ENCODE measurements at regions not wholly inside any gene's neighbourhood (a gene's known extent, or its start where the extent isn't known, plus 50 kb on each side); places are given as distances from the start of the nearest gene placed in this dataset.
"Not testable (repeated sequence)": the region's sequence is repeated elsewhere in the genome, so short reads cannot be mapped to it uniquely, and the experiment has no call there.

- no peak overlapping the region for H3K27ac ChIP-seq (ENCODE audit: low read depth, low read length)
- no peaks in the 10 kb centered on the region for H3K36me3 ChIP-seq (ENCODE audit: control insufficient read depth, insufficient read depth, low read length)
- H3K4me3 ChIP-seq (ENCODE audit: low read length) = no peak overlapping the region
- H3K4me1 ChIP-seq (ENCODE audit: control insufficient read depth, insufficient read depth, low read length) = no peaks in the 10 kb centered on the region
- no peak overlapping the region for H3K9ac ChIP-seq (ENCODE audit: low read length)
- H3K27me3 ChIP-seq (ENCODE audit: control insufficient read depth, insufficient read depth, low read length) = no peaks in the 10 kb centered on the region
Measured at GRCh38 chr6:74182992-74183391, 487.0 kb downstream of the CD109 start.

- Histone ChIP-seq H3K27ac (ENCODE audit: low read depth, low read length) (no peak overlapping the region), H3K9ac (ENCODE audit: low read length) (no peak overlapping the region), H3K4me1 (ENCODE audit: control insufficient read depth, insufficient read depth, low read length) (no peaks in the 10 kb centered on the region), H3K4me3 (ENCODE audit: low read length) (no peak overlapping the region), H3K27me3 (ENCODE audit: control insufficient read depth, insufficient read depth, low read length) (no peaks in the 10 kb centered on the region), H3K36me3 (ENCODE audit: control insufficient read depth, insufficient read depth, low read length) (no peaks in the 10 kb centered on the region)
Measured at GRCh38 chr6:74181471-74181870, 485.5 kb downstream of the CD109 start.

GRCh38 chr6:74177506-74177905 is 481.5 kb downstream of the CD109 start:
- Histone ChIP-seq H3K4me3 (ENCODE audit: low read length) (no peak overlapping the region), H3K36me3 (ENCODE audit: control insufficient read depth, insufficient read depth, low read length) (no peaks in the 10 kb centered on the region), H3K27me3 (ENCODE audit: control insufficient read depth, insufficient read depth, low read length) (no peaks in the 10 kb centered on the region), H3K9ac (ENCODE audit: low read length) (no peak overlapping the region), H3K27ac (ENCODE audit: low read depth, low read length) (no peak overlapping the region), H3K4me1 (ENCODE audit: control insufficient read depth, insufficient read depth, low read length) (no peaks in the 10 kb centered on the region)

- not testable (repeated sequence) for H3K4me1 ChIP-seq (ENCODE audit: control insufficient read depth, insufficient read depth, low read length); H3K36me3 ChIP-seq (ENCODE audit: control insufficient read depth, insufficient read depth, low read length); H3K27me3 ChIP-seq (ENCODE audit: control insufficient read depth, insufficient read depth, low read length); H3K9ac ChIP-seq (ENCODE audit: low read length); H3K27ac ChIP-seq (ENCODE audit: low read depth, low read length); H3K4me3 ChIP-seq (ENCODE audit: low read length)
Measured at GRCh38 chr6:74170550-74170949, 474.5 kb downstream of the CD109 start.

- H3K9ac ChIP-seq (ENCODE audit: low read length) = no peak overlapping the region
- no peaks in the 10 kb centered on the region for H3K36me3 ChIP-seq (ENCODE audit: control insufficient read depth, insufficient read depth, low read length)
- H3K4me1 ChIP-seq (ENCODE audit: control insufficient read depth, insufficient read depth, low read length) = peaks cover 6% of the 10 kb centered on the region
- no peak overlapping the region for H3K4me3 ChIP-seq (ENCODE audit: low read length)
- H3K27me3 ChIP-seq (ENCODE audit: control insufficient read depth, insufficient read depth, low read length) = no peaks in the 10 kb centered on the region
- no peak overlapping the region for H3K27ac ChIP-seq (ENCODE audit: low read depth, low read length)
Measured at GRCh38 chr6:74170118-74170517, 474.1 kb downstream of the CD109 start.

GRCh38 chr6:74167976-74168375 is 472.0 kb downstream of the CD109 start:
- Histone ChIP-seq H3K4me3 (ENCODE audit: low read length) (no peak overlapping the region), H3K27ac (ENCODE audit: low read depth, low read length) (no peak overlapping the region)

GRCh38 chr6:74167511-74167910 is 471.5 kb downstream of the CD109 start:
- Histone ChIP-seq H3K36me3 (ENCODE audit: control insufficient read depth, insufficient read depth, low read length) (no peaks in the 10 kb centered on the region), H3K27ac (ENCODE audit: low read depth, low read length) (no peak overlapping the region), H3K9ac (ENCODE audit: low read length) (no peak overlapping the region), H3K4me3 (ENCODE audit: low read length) (no peak overlapping the region), H3K27me3 (ENCODE audit: control insufficient read depth, insufficient read depth, low read length) (no peaks in the 10 kb centered on the region), H3K4me1 (ENCODE audit: control insufficient read depth, insufficient read depth, low read length) (peaks cover 6% of the 10 kb centered on the region)

More at GRCh38 chr6:74167976-74168375, 472.0 kb downstream of the CD109 start:
- Histone ChIP-seq H3K27me3 (ENCODE audit: control insufficient read depth, insufficient read depth, low read length) (no peaks in the 10 kb centered on the region), H3K4me1 (ENCODE audit: control insufficient read depth, insufficient read depth, low read length) (peaks cover 6% of the 10 kb centered on the region), H3K9ac (ENCODE audit: low read length) (no peak overlapping the region), H3K36me3 (ENCODE audit: control insufficient read depth, insufficient read depth, low read length) (no peaks in the 10 kb centered on the region)

- Histone ChIP-seq H3K27ac (ENCODE audit: low read depth, low read length) (no peak overlapping the region), H3K27me3 (ENCODE audit: control insufficient read depth, insufficient read depth, low read length) (no peaks in the 10 kb centered on the region), H3K36me3 (ENCODE audit: control insufficient read depth, insufficient read depth, low read length) (no peaks in the 10 kb centered on the region), H3K9ac (ENCODE audit: low read length) (no peak overlapping the region), H3K4me3 (ENCODE audit: low read length) (no peak overlapping the region), H3K4me1 (ENCODE audit: control insufficient read depth, insufficient read depth, low read length) (peaks cover 6% of the 10 kb centered on the region)
Measured at GRCh38 chr6:74166849-74167248, 470.8 kb downstream of the CD109 start.

GRCh38 chr6:74161380-74161779 is 465.4 kb downstream of the CD109 start:
- H3K27ac ChIP-seq (ENCODE audit: low read depth, low read length) = no peak overlapping the region
- no peaks in the 10 kb centered on the region for H3K36me3 ChIP-seq (ENCODE audit: control insufficient read depth, insufficient read depth, low read length)
- no peak overlapping the region for H3K4me3 ChIP-seq (ENCODE audit: low read length)

GRCh38 chr6:74152096-74152675 is 456.2 kb downstream of the CD109 start:
- H3K27ac ChIP-seq (ENCODE audit: low read depth, low read length) = no peak overlapping the region
- H3K9ac ChIP-seq (ENCODE audit: low read length) = no peak overlapping the region
- no peaks in the 10 kb centered on the region for H3K27me3 ChIP-seq (ENCODE audit: control insufficient read depth, insufficient read depth, low read length)
- H3K36me3 ChIP-seq (ENCODE audit: control insufficient read depth, insufficient read depth, low read length) = no peaks in the 10 kb centered on the region
- H3K4me3 ChIP-seq (ENCODE audit: low read length) = no peak overlapping the region
- no peaks in the 10 kb centered on the region for H3K4me1 ChIP-seq (ENCODE audit: control insufficient read depth, insufficient read depth, low read length)

More at GRCh38 chr6:74161380-74161779, 465.4 kb downstream of the CD109 start:
- H3K27me3 ChIP-seq (ENCODE audit: control insufficient read depth, insufficient read depth, low read length) = no peaks in the 10 kb centered on the region
- H3K9ac ChIP-seq (ENCODE audit: low read length) = no peak overlapping the region
- H3K4me1 ChIP-seq (ENCODE audit: control insufficient read depth, insufficient read depth, low read length) = no peaks in the 10 kb centered on the region

GRCh38 chr6:74145931-74146330 is 449.9 kb downstream of the CD109 start:
- Histone ChIP-seq H3K4me3 (ENCODE audit: low read length) (no peak overlapping the region), H3K9ac (ENCODE audit: low read length) (no peak overlapping the region), H3K27me3 (ENCODE audit: control insufficient read depth, insufficient read depth, low read length) (no peaks in the 10 kb centered on the region), H3K36me3 (ENCODE audit: control insufficient read depth, insufficient read depth, low read length) (no peaks in the 10 kb centered on the region), H3K4me1 (ENCODE audit: control insufficient read depth, insufficient read depth, low read length) (no peaks in the 10 kb centered on the region), H3K27ac (ENCODE audit: low read depth, low read length) (no peak overlapping the region)

- Histone ChIP-seq H3K9ac (ENCODE audit: low read length) (no peak overlapping the region), H3K4me1 (ENCODE audit: control insufficient read depth, insufficient read depth, low read length) (no peaks in the 10 kb centered on the region), H3K4me3 (ENCODE audit: low read length) (no peak overlapping the region), H3K36me3 (ENCODE audit: control insufficient read depth, insufficient read depth, low read length) (no peaks in the 10 kb centered on the region), H3K27me3 (ENCODE audit: control insufficient read depth, insufficient read depth, low read length) (no peaks in the 10 kb centered on the region), H3K27ac (ENCODE audit: low read depth, low read length) (no peak overlapping the region)
Measured at GRCh38 chr6:74137911-74138310, 441.9 kb downstream of the CD109 start.

- no peaks in the 10 kb centered on the region for H3K4me1 ChIP-seq (ENCODE audit: control insufficient read depth, insufficient read depth, low read length)
- no peak overlapping the region for H3K27ac ChIP-seq (ENCODE audit: low read depth, low read length)
- H3K4me3 ChIP-seq (ENCODE audit: low read length) = no peak overlapping the region
- H3K36me3 ChIP-seq (ENCODE audit: control insufficient read depth, insufficient read depth, low read length) = no peaks in the 10 kb centered on the region
- H3K9ac ChIP-seq (ENCODE audit: low read length) = no peak overlapping the region
- no peaks in the 10 kb centered on the region for H3K27me3 ChIP-seq (ENCODE audit: control insufficient read depth, insufficient read depth, low read length)
Measured at GRCh38 chr6:74134327-74134726, 438.3 kb downstream of the CD109 start.
